ENCODE measurements at regions not wholly inside any gene's neighbourhood (a gene's known extent, or its start where the extent isn't known, plus 50 kb on each side); places are given as distances from the start of the nearest gene placed in this dataset.

DNA sequence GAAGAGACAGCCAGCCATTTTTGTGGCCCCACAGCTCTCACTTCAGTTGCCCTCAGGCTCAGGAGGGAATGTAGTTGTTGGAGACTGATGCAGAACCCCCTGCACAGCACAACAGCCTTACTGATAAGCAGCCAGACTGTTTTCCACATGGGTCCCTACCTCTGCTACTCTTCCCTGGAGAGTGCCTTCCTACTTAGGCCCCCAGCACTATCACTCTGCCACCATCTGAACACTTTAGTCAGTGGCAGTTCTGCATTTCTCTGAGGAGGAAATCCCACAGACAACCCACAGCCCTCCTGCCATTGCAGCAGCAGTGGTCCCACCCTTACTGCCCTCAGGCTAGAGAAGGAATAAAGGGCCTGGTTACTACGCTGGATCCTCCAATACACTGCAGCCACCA is 61.8 kb upstream of the PTPRD start:
- DNase-seq: no peak

DNA sequence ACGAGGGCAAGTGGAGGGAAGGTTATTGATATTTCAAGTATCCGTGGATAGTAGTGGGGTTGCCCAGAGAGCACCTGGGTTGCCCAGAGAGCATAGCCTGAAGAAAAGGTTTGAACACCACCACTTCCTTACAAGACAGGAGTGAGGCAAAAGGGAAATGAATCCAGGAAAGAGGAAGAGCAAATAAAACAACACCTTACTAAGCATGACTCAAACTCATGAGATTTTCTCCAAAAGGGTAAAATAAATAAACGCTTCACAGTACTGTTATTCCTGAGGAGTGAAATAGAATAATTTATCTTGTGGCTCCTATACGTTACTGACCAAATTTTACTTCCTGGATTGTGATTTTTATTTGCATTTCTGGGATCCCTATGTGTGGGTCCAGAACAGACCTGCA is 65.2 kb upstream of the PTPRD start:
- no peak for DNase-seq

DNA sequence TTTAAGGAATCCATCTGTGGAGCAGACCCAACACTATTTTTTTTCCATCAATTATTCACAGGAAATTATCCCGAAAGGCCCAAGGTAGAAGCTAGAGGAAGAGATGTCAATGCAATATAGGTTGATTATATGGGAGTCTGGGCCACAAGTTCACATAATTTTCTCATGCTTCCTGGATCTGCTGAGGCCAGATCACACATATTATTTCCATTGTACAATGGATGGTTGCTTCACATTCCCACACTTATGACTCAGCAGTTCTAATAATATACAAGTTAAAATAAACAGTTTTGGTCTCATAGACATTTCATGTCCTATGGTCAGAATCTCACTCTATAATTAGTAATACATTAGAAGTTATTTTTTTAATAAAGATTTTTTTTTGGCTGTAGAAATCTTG is 66.0 kb upstream of the PTPRD start:
- no peak for DNase-seq

DNA sequence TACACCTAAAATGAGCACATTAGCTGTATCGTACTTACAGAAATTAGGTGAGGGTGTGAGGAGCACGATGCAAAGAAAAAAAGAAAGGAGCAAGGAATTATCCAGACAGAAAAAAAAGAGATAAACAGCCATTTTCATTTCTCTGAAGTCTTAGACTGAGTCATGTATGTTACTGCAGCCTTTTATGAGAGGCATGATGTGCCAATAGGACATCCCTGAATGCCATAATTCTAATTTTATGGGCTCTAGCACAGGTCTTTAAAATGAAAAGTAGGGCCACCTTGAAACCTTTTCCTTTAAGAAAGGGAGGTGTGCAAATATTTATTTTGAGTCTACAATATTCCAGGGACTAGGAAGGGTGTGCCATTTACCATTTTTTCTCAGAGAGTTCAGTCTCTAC is 74.1 kb upstream of the PTPRD start:
- no peak for DNase-seq

DNA sequence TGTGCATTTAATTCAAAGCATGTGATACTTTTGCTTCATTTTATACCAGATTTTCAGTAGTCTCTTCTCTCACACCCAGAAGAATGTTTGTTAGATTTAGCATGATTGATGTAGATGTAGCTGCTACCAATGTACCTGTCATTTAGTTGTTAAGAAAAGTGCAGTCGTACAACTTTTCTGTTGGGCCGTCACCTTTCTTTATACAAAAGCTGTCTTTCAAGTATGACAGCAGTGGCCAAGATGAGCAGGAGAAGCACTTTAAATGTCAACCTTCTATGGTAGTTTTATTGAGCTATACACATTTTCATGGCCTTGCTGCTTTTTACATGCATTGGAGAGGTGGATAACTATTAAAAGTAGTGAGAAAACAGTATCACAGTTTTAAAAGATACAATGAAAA is 77.7 kb upstream of the PTPRD start:
- DNase-seq: no peak

DNA sequence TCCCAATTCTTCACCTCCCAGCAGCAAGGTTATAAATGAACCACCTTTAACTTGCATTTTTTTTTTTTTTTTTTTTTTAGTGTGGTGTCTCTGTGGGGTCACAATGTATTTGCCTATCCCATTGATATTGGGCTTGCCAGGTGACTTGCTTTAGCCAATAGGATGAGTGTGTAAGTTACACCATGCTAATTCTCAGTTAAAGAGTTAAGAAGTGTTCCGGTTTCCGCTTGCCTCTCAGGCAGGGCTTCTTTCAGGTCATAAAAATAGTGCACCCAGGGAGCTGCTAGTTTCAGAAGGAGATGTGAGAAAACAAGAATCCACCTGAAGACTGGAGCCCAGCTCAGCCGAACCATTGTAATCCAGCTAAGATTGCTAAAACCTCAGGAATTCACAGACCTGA is 84.2 kb upstream of the PTPRD start:
- no peak for DNase-seq

DNA sequence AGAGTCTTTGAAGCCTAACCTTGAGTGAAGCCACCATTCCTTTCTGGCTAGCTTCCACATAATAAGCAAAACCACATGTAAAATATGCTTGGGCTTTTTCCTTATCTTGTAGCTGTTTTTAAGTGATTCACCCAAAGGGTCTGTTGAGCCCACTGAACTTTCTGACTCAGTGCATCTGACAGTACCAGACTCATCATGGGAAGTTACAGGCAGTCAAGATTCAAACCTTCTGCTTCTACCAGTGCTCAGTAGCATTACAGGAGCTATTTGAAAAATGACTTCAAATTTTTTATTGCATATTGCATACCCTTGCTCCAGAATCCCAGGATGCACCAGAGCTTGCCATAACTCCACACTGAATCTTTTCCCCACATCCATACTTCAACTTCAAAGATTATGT is 87.5 kb upstream of the PTPRD start:
- DNase-seq: no peak

DNA sequence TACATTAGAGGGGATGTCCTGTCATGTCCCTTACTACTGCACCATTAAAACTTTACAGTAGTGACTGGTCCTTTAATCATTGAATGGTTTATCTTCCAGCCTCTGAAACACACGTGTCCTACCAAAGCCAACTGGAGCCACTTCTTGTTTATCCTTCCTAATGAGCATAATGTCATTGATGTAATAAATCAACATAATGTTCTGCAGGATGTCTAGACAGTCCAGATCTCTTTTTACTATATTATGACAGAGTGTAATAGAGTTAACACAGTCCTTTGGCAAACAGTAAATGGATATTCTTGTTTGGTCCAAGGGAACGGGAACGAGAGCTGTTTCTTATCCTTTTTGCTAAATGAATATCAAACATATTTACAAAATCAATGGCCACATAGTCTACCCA is 88.1 kb upstream of the PTPRD start:
- DNase-seq: no peak

DNA sequence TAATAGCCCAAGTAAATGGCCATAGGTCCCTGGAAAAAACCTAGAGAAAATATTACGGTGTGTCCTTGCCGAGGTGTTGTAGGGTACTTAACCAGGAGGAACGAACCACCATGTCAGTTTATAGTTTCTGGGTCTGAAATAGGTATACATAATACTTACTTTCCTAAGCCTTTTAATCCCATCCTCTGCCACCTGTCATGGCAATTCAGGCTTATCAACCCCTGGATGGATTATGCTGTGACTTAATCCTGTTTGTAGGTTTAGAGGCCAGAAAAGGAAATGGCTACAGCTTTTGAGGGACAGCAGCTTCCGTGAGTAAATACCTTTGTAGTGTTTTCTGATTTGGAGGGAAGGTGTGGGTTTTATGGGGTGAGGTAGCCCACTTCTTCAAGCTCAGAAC is 89.1 kb upstream of the PTPRD start:
- no peak for DNase-seq

DNA sequence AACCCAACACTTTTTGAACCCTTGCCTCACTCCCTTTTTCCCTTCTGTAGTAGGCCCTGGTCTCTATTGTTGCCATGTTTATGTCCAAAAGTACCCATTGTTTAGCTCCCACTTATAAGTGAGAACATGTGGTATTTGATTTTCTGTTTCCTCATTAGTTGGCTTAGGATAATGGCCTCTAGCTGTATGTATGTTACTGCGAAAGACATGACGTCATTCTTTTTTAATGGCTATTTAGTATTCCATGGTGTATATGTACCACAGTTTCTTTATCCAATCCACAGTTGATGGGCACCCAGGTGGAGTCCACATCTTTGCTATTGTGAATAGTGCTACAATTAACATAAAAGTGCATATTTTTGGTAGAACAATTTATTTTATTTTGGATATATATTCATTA is 90.3 kb upstream of the PTPRD start:
- no peak for DNase-seq

DNA sequence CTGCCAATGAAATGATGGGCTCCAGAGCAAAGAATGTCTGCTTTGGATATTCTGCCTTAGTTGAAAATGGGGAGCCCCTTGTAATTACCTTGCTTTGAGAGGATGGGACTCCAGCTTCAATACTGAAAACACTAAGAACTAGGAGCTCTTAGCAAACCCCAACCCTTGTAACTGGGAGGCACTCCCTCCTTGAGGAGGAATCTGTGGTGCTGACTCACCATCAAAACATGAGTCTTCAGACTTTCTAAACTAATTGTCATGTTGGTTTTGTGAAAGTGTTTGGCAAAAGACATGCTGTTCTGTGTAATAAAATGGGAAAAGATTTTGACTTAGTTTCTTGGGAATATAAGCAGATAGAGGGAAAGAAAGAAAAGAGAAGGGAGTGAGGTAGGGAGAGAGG is 91.9 kb upstream of the PTPRD start:
- DNase-seq: no peak

DNA sequence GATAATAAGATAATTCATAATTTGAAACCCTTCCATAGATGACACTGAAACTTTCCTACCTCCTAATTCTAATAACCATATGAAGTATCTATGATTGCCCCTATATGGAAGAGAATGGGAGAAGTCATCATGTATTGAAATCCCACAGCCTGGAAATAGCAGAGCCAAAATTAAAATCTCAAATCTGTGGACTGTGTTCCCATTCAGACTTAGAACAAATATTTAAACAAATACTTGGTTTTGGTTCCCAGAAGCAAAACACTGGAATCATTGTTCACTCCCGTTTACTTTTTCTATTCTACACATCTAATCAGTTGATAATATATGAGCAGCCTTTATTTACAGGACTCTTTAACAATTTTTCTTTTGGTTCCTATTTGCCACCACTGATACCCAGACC is 92.6 kb upstream of the PTPRD start:
- no peak for DNase-seq

DNA sequence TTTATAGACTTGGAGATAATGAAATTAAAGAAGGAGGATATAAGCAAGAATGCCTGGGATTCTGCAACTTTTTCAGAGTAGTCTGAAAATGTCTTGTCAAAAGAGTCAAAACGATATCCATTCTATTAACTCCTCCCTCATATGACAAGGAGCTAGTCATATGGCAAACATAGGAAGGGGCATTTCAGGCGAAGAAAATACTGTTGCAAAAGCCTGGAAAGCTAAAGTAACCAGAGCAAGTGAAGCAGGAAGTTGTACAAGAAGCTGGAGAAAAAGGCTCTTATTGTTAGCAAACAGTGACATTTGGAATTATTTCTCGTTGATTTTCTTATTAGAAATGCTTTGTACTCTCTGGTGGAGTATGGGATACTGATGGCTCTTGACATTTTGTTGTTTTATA is 94.0 kb upstream of the PTPRD start:
- DNase-seq: no peak

DNA sequence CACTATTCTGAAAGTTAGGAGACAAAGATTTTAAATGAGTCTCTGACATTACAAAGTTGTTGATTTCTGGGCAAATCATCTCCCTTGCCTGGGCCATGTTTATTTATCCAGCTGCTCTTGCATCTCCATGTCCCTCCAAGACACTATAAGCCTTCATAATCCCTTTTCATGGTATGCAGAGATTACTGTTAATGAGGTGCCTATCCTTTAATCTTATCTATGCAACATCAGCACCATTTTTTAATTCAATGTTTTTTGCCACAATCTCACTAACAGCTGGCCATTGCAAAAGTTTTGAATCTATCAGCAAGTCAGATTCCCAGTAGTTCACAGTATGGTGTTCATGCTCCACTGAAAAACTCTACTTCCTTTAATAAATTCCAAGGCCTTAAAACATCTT is 108.5 kb upstream of the PTPRD start:
- DNase-seq: no peak

DNA sequence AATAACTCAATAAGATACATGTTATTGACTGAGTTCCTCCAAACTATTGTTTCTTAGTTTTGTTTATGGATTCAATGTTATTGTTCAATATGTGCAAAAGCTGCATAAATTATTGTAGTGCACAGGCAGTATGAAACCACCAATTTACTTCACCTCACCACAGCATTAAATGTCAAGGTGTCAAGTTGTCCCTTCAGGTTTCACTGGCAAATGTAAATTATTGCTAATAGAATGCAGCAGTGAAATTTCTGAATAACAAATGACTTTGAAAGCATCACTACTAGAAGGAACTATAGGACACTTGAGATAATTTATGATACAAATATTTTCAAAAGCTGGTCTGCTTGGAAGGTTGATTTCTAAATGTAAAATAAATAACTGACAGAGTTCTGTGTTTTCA is 116.4 kb upstream of the PTPRD start:
- no peak for DNase-seq

DNA sequence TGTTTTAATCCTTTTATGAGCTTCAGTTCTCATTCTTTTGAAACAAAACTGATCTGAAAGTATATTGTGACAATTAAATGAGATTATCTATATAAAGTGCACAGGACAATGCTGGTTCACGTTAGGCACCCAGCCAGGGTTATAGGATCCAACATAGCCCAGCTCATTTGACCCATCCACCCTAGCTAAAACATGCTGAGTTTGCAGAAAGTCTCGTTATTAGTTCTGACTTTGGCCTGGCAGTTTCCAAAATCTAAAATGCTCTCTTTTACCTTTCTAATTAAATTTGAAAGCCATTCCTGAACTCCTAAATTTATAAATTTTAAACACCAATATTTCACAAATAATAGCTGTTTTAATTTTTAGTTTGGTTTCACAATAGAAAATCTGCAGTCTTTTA is 131.9 kb upstream of the PTPRD start:
- DNase-seq: no peak

DNA sequence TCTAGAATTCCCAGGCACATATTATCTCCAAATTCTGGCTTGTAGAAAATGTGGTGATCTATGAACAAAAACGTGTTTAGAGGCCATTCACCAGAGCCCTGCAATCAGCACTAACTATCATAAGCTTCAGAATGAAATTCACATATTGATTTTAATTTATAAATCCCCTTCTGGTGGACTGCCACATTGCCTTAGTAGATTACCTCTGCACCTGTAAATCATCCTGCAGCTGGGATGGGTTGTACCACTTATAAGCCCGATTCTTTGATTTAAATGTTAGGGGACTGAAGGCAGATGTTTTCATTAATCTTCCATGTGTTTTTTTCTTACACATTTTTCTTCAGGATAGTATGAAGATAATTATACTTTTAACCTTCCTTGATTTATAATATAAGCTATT is 140.7 kb upstream of the PTPRD start:
- no peak for DNase-seq

DNA sequence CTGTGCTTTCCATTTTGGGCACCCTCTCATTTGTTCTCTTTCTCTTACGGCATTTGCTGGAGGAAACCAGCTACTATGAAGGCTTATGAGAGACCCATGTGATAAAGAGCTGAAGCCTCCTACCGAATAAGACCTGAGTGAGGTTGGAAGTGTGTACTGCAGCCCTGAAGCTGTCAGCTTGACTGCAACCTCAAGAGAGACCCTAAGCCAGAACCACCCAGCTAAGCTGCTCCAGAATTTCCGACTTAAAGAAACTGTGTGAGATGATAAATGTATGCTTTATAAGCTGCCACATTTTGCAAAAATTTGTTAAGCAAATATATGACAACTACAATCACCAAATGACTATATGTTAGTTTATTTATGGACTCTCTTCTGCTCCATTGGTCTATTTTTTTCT is 151.7 kb upstream of the PTPRD start:
- no peak for DNase-seq

DNA sequence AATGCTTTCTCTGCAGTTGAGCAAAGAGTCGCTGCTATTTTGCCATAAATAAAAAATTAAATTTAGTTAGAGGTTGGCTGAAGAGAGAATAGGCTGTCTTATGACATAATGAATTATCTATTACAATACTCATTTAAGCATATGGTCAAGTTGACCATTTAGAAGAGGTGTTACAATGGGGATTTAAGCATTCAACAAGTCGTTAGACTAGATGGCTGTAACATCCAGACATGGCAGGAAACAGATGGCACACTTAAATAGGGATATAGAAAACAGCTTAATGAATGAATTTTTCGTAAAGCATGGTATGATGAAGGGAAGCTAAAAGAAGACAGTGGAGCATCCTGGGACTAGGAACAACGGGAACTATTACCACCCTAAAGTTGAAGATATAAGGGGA is 160.3 kb upstream of the PTPRD start:
- no peak for DNase-seq

DNA sequence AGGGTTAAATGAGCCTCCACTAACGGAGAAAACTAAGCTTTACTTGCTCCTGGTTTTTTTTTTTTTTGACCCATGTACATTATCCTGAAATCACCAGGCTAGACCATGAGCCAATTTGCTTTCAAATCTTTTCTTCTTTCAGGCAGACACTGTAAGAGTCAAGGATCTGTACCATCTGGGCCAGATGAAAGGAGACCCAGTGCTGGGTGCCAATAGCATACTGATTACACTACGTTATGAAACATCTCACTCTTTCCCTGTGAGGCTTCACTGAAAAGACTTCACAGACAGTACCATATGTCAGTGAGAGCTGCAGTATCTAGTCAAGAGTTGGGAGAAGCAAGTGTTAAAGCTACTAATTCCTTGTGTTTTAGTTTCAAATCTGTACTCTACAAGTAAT is 161.2 kb upstream of the PTPRD start:
- no peak for DNase-seq

DNA sequence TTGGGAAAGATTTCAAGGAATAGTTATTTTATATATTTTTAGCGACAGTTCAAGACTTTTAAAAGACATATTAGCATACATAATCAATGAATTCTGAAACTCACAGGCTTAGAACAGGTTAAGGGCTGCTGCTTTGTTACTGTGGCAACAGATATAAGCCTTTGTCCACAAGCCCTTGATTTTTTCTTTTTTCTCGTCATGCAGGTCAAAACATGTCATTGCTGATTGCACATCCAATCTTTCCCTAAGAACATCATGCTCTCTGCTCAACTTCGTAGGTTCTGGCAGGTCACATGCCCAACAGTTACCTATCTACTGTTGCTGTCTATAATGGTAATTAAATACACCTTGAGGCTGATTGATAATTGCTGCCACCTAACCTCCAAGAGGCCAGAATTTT is 172.5 kb upstream of the PTPRD start:
- DNase-seq: no peak

DNA sequence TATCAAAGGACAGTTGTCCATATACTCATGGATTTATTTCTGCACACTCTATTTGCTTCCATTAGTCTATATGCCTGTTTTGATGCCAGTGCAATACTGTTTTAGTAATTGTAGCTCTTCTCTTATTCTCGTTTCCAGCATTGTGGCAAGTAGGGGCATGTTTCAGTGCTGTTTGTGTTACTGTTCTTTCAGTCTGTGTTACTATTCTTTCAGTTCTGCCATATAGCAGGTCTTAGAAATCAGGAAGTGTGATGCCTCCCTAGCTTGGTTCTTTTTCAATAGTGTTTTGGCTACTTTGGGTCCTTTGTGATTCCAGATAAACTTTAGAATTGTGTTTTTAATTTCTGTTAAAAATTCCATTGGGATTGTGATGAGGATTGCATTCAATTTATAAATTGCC is 180.5 kb upstream of the PTPRD start:
- DNase-seq: no peak

DNA sequence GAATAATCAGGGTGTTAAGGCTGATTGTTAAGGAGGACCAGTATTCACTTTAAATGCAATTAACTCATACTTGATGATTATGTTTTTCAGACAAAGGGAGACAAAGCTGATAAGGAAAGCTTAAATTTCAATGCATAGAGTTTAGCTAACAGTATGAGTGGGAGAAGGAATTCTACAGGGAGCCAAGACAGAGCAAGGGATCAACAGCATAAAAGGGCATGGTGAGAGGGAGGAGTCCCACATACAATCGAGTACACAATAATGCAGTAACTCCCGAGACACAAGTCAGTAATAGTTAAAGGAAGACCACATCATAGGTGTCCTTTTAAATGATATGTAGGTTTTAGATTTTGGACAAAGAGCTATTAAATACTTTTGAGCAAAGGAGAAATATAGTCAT is 191.7 kb upstream of the PTPRD start:
- DNase-seq: no peak

DNA sequence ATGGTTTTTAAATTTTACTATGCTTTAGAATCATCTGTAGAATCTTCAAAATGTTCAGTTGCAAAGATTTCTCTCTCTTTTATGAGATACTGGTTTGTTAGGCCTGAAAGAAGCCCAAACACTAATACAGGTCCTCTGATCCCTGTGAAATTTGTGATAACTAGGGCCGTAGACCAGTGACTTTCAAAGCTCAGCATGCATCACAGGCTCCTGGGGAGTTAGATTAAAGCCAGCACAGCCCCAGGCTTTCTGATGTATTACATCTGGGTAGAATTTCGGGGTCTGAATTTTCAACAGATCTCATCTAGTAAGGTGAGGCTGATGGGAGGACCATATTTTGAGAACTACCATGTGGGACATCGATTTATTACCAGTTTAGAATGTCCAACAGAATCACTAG is 194.1 kb upstream of the PTPRD start:
- no peak for DNase-seq

DNA sequence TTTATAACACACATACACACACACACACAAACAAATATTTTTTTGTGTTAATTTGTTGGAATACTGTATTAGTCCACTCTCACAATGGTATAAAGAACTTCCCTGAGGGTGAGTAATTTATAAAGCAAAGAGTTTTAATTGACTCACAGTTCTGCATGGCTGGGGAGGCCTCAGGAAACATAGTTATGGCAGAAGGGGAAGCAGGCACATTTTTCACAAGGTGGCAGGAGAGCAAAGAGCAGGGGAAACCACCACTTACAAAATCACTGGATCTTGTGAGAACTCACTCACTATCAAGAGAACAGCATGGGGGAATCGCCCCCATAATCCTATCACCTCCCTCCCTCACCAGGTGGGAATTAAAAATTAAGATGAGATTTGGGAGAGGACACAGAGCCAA is 205.4 kb upstream of the PTPRD start:
- no peak for DNase-seq

DNA sequence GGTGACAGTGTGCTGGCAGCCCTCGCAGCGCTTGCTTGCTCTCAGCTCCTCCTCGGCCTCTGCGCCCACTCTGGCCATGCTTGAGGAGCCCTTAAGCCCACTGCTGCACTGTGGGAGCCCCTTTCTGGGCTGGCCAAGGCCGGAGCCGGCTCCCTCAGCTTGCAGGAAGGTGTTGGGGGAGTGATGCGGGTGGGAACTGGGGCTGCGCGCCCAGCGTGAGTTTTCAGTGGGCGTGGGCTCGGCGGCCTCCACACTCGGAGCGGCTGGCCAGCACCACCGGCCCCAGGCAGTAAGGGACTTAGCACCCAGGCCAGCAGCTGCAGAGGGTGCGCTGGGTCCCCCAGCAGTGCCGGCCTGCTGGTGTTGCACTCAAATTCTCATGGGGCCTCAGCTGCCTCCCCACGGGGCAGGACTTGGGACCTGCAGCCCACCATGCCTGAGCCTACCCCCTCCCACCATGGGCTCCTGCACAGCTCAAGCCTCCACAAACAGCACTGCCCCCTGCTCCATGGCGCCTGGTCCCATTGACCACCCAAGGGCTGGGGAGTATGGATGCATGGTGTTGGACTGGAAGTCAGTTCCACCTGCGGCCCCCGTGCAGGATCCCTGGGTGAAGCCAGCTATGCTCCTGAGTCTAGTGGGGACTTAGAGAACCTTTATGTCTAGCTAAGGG is 223.1 kb upstream of the PTPRD start:
- DNase-seq: no peak

Data from inflammatory macrophage (primary cell).